ENCODE measurements at regions not wholly inside any gene's neighbourhood (a gene's known extent, or its start where the extent isn't known, plus 50 kb on each side); places are given as distances from the start of the nearest gene placed in this dataset.

GRCh38 chr6:147942363-147942762, 400.3 kb upstream of the SASH1 start:
- no TSS peak for BruUV-seq (replicated peaks)

More at GRCh38 chr6:147942363-147942762, 400.3 kb upstream of the SASH1 start:
- CTCF ChIA-PET: no interaction called here
- Histone ChIP-seq H3K9ac (ENCODE audit: low read length) (no peak overlapping the region), H3K79me2 (ENCODE audit: insufficient read depth, low read length) (no peaks in the 10 kb centered on the region), H3K4me2 (ENCODE audit: low read length) (no peak overlapping the region), H3K9me2 (ENCODE audit: insufficient read depth) (no peaks in the 10 kb centered on the region), H3K36me3 (ENCODE audit: control insufficient read depth in 1 of 2, insufficient read depth in 2 of 2, low read length in 2 of 2) (no peaks in the 10 kb centered on the region), H2AFZ (ENCODE audit: low read depth, low read length, poor library complexity, severe bottlenecking) (no peak overlapping the region), H3K9me3 (ENCODE audit: control insufficient read depth in 1 of 2, insufficient read depth in 1 of 2, low read depth in 1 of 2, low read length in 2 of 2) (no peaks in the 10 kb centered on the region), H3K4me3 (replicated peaks in 1 of 2; ENCODE audit: low read depth in 1 of 2, low read length in 2 of 2) (no peak overlapping the region), H3K27me3 (ENCODE audit: insufficient read depth, low read length) (no peaks in the 10 kb centered on the region), H3K27ac (ENCODE audit: low read depth, low read length) (no peak overlapping the region), H4K20me1 (ENCODE audit: insufficient read depth) (no peaks in the 10 kb centered on the region), H3K4me1 (ENCODE audit: control insufficient read depth in 1 of 2, insufficient read depth in 2 of 2, low read length in 2 of 2) (no peaks in the 10 kb centered on the region)
- POLR2A ChIA-PET: no interaction called here
- TF ChIP-seq ELF1 (IDR thresholded peaks at IDR 0.05; ENCODE audit: borderline replicate concordance, low read depth) (no peak), EZH2 (IDR thresholded peaks at IDR 0.05) (no peak), SRF (IDR thresholded peaks at IDR 0.05; ENCODE audit: low read depth) (no peak), SIN3A (IDR thresholded peaks at IDR 0.05; ENCODE audit: low read depth) (no peak), POLR2AphosphoS5 (IDR thresholded peaks at IDR 0.05; ENCODE audit: low read depth, low read length) (no peak), REST (IDR thresholded peaks at IDR 0.05; ENCODE audit: low read depth) (no peak), EGR1 (IDR thresholded peaks at IDR 0.05; ENCODE audit: low read depth) (no peak), EZH2phosphoT487 (IDR thresholded peaks at IDR 0.05; ENCODE audit: borderline replicate concordance) (no peak), ATF3 (IDR thresholded peaks at IDR 0.05) (no peak), RAD21 (IDR thresholded peaks at IDR 0.05; ENCODE audit: low read depth) (no peak), YY1 (IDR thresholded peaks at IDR 0.05; ENCODE audit: extremely low read depth, insufficient replicate concordance, low read depth, low read length) (no peak), POLR2A (IDR thresholded peaks at IDR 0.05; ENCODE audit: borderline replicate concordance, extremely low read depth, insufficient read depth, insufficient read length) (no peak), CBX3 (IDR thresholded peaks at IDR 0.05; ENCODE audit: low read depth) (no peak), ZFX (IDR thresholded peaks at IDR 0.05) (no peak), ZNF274 (IDR thresholded peaks at IDR 0.05; ENCODE audit: low read depth, low read length) (no peak)
- intact Hi-C loops (cut with micrococcal nuclease): no loop called here
- RAD21 ChIA-PET (ENCODE audit: low non-redundant PET in 1 of 2, low total read pairs in 2 of 2, uncharacterized antibody in 2 of 2, unreplicated experiment in 2 of 2): no interaction called here
- ATAC-seq (no peak), DNase-seq (ENCODE audit: low read depth, low spot score) (no peak)
